GM19455 (cell line): ENCODE measurements at regions not wholly inside any gene's neighbourhood (a gene's known extent, or its start where the extent isn't known, plus 50 kb on each side); places are given as distances from the start of the nearest gene placed in this dataset.
"Not testable (repeated sequence)": the region's sequence is repeated elsewhere in the genome, so short reads cannot be mapped to it uniquely, and the experiment has no call there.

Experiments
- ATAC-seq: cut with Tn5 transposase; IDR thresholded peaks from one replicate; pipeline ENCODE4 v1.9.1; 2021; ENCODE audit not compliant: unreplicated experiment

DNA sequence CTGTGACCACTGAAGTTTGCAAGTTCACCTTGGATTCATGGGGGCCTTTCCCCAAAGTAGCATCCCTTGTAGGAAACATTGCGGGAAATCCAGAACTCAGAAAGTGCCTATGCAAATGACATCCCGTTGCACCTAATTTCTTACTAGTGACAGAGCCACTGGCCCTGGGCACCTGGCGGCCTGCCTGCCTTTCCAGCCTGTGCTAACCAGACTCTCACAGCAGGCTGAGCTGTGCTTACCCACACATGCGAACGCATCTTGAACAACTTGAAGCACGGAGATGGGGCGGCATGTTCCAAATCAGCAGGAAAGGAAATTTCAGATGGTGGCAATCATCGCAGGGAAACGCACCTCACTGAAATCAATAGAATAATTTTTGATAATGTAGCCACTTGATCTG lies 405.8 kb downstream of the TMEM182 start:
- ATAC-seq, result no peak

DNA sequence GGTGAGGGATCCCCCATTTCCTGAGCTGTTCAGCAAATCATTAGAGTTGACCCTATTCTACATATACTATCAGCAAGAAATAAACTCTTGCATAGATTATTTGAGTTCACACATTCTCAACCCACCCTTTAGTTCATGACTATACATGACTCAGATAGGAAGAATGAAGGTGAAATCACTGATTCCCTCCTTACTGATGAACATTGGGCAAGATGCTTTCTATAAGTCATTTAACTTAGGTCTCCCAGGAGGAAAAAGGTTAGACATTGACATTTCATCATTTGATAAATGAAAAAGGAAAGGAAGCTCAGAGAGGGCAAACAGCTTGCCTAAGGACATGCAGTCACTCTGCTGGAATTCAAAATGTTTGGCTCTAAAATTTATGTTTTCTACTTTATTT lies 408.0 kb downstream of the TMEM182 start:
- no peak for ATAC-seq

DNA sequence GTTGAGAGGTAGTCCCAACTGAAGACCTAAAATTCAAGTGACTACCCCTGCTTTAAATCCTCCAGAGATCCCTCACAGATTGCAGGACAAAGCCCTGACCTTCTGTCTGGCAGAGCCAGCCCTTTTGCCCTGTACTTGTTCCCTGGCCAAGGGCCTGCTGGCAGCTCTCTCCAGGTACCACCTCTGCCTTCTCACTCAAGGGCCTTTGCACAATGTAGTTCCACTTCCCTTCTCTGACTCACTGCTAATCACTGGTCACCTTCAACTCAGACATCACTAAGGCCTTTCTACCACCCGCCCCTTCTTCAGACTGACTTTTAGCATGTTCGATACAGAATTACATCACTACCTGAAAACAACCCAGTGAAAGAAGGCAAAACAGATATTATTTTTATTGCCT lies 411.0 kb downstream of the TMEM182 start:
- ATAC-seq, result no peak

DNA sequence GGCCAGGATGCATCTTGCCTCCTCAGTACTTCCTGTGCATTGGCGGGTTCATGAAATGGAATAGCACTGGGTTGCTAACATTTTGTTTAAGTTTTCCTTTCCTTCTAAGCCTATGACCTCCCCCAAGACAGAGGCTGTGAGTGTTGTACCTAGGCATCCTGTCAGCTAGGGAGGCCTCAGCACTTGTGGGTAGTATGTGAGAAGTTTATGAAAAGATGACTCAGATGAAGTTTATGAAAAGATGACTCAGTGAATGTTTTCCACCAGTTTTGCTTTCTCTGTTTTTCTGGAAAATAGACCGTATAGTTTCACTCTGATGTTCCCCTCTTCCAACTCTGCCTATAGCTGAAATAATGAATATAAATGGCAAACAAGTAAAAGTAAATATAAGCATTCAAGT lies 412.9 kb downstream of the TMEM182 start:
- ATAC-seq, result no peak

DNA sequence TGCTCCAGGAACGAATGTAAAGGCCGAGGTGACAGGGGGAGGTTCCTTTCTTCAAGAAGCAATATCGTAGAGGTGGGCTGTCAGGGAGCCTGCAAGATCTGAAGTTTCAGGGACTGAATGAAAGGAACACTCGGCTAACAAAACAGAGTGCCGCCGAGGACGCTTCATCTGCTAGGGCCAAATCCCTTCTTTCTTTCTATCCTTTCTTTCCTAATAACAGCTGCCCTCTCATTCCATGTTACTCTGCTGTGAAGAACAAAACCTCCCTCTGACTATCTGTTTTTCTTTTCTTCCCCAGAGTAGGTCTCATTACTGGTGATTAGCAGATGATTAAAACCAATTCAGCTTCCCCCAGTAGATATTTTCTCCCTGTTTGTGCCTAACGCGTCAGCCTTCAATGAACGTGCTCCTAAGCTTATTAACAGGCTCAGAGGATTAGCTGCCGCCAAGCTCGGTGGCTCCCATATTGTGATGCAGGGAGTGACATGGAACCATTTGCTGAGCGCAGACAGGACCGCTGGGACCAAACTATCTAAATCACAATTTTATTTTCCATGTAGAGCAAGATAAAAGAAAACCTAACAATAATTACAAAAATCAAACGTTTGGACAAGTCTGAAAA lies 414.6 kb downstream of the TMEM182 start:
- ATAC-seq, result no peak

DNA sequence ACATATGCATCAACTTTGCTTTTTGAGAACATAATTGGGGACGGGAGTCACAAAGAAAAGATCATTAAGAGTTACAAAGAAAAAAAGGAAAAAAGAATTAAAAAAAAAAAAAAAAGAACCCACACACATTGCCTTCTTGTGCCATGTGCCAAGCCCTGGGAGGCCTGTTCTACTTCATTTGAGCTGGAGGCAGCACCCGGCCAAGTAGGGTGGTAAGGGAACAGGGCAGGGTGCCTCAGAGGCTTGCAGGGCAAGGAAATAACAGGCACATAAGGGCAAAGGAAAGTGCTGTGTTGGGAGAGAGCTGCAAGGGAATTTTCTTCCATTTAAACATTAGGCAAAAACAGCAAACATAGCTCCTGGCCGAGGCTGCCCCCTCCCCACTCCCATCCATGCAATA lies 418.0 kb downstream of the TMEM182 start:
- ATAC-seq, result no peak

DNA sequence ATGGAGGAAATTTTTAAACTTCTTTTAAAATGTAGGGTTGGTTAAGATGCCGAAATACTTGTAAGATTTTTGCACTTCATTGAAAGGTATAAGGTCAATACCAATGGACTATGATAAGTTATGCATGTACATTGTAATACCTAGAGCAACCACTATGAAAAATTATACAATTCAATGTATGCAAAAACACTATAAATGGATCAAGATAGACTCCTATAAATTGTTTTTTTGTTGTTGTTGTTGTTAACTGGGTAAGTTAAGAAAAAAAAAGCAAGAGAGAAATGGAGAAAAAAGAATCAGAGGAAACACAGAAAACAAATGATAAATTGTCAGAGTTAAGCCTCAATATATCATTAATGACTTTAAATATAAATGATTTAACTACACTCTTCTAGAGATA lies 421.2 kb downstream of the TMEM182 start:
- no peak for ATAC-seq

DNA sequence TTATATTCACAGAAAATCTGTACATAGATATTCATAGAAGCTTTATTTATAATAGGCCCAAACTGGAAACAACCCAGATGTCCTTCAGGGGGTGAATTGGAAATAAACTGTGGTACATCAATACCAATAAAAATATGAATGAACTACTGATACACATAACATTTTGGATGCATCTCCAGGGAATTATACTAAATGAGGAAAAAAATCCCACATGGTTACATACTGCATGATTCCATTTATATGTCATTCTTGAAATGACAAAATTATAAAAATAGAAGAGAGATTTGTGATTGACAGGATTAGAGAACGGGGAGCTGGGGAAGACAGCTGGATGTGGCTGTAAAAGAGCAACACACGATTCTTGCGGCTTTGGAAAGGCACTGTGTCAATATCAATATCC lies 435.0 kb downstream of the TMEM182 start:
- no peak for ATAC-seq

DNA sequence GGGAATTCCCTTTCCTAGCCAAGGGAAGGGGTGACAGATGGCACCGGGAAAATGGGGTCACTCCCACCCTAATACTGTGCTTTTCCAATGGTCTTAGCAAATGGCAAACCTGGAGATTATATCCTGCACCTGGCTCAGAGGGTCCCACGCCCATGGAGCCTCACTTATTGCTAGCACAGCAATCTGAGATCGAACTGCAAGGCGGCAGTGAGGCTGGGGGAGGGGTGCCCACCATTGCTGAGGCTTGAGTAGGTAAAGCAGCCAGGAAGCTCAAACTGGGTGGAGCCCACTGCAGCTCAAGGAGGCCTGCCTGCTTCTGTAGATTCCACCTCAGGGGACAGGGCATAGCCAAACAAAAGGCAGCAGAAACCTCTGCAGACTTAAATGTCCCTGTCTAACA lies 438.9 kb downstream of the TMEM182 start:
- not testable (repeated sequence) for ATAC-seq

DNA sequence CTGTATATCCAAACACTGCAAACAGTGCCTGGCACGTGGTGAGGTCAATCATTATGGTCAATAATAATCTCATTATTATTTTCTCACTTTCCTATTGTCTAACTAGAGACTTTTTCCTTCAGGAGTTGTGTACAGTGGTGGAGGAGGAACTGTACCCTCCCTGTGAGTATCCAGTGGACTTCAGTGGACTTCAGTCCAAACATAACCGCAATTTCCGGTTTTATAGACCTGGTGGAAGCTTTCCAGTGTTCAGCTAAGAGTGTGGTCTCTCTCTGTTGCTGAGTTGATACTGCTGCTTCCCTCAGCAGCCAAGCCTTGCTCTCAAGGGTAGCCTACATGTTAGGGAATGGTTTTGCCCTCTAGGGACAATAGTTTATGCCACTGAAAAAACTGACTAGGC lies 447.1 kb downstream of the TMEM182 start:
- no peak for ATAC-seq

DNA sequence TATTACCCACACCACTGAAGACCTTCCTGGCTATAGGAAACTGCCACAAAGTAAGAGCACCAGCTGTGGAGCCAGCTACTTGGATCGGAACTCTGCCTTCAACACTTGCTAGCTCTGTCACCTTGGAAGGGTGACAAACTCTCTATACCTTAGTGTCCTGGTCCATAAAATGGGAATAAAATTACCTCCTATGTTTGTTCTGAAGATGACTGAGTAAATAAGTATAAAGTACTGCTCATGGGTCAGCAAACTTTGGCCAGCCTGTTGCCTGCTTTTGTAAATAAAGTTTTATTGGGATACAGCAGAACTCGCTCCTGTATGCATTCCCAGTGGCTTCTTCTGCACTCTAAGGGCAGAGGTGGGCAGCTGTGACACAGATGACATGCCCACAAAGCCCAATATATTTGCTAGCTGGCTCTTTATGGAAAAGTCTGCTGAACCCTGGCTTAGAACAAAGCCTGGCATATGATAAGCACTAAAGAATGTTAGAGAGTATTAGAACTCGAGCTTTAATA lies 451.3 kb downstream of the TMEM182 start:
- no peak for ATAC-seq

DNA sequence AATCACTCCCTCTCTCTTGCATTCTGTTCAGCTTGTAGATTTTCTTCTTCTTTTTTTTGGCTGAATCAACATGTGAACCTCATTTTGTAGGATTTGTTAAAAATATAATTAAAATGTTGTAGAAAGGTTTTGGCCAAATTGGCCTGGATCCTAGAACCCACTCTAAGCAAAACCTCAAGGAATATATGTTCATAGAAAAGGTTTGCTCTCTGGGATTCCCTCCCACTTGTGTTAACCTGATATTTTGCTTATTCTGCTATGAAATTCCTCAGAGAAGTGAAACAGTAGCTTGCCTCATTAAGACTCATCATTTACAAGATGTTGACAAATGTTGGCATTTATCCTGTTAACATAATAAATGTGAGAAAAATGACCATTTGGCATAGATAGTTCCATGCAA lies 456.7 kb downstream of the TMEM182 start:
- no peak for ATAC-seq

DNA sequence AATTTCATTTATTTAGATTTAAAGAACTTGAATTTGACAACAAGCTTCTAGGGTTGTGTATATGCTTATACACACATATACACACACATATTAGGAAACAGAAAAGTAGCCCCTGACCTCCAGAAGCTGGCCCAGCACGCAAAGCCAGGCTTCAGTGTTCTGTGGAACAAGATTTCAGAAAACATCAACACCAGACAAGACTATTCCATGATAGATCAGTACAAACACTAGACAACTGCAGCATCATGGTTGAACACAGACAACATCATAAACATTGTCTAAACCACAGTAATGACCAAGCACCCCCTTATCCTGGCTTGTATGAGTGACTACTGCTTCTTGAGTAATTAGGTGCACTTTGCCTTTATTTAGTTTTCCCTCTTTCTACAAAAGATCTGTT lies 457.6 kb downstream of the TMEM182 start:
- ATAC-seq, result no peak

DNA sequence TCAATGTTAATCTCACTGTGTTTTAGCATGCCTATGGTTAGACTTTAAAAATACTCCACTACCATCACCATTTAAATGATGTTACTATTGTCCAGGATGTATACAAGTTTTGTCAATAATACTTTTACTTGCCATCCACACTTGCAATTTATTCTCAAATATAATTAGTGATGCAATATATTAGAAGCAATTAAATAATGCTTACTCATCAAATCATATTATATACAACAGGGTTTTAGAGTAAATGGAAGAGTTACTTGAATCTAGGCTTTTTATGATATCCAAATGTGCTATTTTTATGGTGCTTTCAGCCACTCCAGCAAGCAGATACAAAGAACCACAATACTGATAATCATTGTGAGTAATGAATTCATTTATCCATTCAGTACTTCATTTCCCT lies 461.1 kb downstream of the TMEM182 start:
- no peak for ATAC-seq

DNA sequence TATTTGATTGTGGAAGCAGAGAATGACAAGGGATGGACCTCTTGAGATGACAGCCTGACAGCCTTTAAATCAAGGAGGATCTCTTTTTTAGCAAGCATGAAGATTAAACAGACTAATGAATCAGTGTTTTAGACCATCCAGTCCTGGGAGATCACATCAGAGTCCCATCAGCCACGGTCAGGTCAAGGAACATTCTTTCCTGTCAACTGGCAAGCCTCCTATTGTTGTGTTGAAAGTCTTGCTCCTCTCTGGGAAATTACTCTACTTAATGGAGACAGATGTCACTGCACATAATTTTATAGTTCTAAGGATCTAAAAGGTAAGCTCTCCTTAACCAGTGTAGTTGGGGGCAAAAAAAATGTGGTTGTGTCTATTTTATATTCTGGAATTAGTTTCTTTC lies 469.0 kb downstream of the TMEM182 start:
- ATAC-seq, result no peak

DNA sequence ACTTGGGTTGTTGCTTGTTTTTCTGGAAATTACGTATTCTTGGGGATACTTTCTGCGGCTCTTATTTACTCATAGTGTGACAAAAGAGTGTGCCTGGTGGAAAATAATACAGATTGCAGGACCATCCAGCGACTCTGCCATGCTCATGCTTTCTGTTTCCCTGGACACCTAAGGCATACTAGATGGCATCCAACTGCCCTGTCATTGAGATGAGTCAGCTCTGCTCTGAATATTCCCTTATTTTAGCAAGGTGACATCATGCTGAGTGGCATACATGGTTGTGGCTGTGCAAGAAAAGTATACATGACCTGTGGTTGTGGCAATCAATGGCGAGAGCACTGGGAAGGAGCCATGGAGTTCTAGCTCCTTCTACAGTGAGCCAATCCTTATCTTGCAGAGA lies 471.0 kb downstream of the TMEM182 start:
- ATAC-seq, result no peak

DNA sequence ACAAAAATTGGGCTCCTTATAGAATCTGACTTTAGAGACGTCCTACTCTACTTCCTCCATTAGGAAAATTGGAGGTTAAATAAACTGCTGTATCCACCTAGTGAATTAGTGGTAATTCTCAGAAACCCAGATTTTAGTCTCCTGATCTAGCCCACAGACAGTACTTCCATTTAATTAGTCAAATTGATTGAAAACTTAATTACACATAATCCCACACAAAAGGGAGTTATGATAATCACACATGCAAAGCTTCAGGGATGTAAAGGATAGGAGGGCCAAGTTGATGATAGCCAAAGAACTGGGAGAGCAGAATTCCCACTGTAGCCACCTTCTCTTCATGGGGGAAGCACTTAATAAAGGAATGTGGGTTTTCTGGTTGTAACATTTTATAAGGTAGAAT lies 471.9 kb downstream of the TMEM182 start:
- ATAC-seq, result no peak

DNA sequence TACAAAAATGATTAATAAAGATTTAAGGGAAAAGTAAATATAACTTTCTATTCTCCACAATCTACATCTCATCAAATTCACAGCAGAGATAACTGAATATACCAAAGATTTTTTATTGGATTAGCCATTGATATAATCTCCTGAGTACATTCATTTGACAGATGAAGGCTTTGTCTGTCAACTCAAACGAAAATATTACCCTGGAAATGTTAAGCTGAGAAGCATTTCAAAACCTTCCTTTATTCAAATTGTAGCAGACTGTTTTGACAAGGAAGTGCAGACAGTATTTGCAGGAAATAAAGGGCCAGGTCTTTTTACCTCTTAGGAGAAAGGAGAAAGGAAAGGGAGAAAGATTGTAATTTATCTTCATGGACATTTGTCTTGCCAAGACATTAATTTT lies 473.5 kb downstream of the TMEM182 start:
- no peak for ATAC-seq

DNA sequence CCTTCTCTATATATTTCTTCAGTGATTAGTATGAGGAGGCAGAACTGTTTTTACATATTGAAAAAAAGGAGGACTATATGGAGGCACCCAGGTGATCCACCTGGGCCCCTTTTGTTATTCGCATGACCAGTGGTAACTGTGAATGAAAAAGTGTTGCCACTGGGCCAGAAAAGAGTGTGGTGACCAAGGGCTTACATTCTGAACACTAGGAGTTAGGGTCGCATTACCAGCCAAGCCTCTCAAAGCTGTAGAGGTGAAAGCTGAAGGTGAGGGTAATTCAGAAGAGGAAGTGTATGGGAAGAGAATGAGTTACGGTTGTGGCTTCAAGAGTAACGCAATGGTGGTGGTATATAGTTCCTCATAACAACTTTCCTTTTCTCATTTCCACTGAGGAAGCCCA lies 487.6 kb downstream of the TMEM182 start:
- ATAC-seq, result no peak

DNA sequence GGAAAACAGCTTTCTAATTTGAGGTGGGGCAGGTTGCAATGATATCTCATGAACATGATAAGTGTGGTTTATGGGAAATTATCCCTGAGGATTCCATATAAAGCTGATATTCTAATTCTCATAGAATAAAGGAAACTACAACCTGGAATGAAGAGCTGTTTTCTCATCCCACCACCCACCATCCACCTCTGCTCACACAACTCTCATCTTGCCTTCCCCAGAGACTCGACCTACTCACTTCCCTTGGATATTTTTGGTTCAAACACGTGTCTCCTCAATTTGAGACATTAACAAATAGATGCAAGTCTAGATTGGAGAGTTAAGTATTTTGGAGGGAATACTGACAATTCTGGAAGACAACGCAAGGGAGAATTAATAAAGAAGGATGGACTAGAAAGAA lies 490.9 kb downstream of the TMEM182 start:
- no peak for ATAC-seq

DNA sequence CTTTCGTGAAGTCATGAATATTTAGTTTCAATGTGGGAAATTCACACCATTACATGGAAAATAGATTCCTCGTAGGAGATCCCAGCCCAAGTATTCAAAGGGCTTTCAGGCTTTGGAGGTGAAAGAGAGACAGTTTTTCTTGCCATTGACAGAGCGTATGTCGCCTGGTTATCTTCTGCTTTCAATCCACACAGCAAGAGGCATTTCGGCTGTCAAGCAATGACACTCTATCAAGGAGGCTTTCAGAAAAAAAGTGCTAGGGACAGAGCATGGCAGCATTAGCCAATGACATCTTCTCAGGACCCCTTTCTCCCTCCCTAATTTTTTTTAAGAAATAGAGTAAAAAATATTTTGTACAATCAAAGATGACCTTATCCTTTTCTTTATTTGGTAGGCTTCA lies 492.8 kb downstream of the TMEM182 start:
- ATAC-seq, result no peak

DNA sequence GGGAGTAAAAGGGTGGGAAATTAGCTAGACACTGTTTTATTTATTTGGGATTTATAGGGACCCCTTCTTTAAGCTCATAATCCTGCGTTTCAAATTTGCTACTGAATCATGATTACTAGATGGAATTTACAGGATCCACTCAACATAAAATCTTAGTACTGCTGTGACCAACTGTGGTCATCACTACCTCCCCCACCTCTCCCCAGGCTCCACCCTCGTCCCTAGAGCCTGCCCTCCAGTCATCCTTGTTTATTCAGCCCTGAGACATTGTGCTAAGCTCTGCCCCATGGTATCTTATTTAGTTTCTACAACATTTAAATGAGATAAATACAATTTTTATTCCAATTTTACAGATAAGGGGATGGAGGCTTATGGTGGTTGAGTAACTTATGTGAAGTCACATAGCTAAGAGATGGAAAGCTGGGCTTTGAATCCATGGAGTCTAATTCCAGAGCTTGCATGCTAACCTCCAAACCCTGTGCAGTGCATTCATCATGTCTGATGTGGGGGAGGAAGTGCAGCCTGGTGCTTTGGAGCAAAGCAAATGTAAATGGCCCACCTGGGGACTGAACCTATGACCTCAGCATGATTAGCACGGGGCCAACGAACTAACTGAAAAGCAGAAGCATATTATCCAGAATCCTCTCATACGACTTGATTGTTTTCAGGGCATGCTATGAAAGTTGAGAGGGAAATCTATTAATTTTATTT lies 502.4 kb downstream of the TMEM182 start:
- no peak for ATAC-seq

DNA sequence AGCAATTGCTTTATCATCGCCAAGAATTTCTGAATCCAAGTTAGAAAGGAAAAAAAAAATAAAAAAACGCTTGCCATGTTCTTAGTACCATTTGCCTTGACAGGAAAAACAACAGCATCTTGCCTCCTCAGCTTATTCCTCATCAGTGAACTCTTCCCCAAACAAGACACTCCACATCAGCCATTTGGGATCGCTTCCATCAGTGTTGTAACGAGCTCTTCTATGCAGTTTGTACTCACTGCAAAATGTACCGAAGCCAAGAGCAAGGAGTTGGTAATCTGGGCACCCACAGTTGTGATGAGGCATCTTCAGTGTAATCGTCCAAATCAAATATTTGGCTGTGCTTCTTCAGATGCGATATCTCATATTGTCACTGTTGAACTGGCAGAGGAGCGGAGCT lies 503.7 kb downstream of the TMEM182 start:
- ATAC-seq, result no peak
